GM23338 (cell line): ENCODE measurements at regions not wholly inside any gene's neighbourhood (a gene's known extent, or its start where the extent isn't known, plus 50 kb on each side); places are given as distances from the start of the nearest gene placed in this dataset.
A peak's percentile ranks its signal among the peaks of the same experiment; 100 is the strongest.

ENCODE experiments used
- ATAC-seq: fragments of 200-7000 bp; cut with Tn5 transposase; 3 replicates; pipeline ENCODE4 v1.9.1; 2020
- DNase-seq: peaks from one replicate; pipeline ENCODE4 v3.0.0-alpha.2; 2015; ENCODE audit warnings: low spot score
- H2AFZ ChIP-seq: fragments of 200-600 bp; sonication (generic); 2 replicates; pipeline ENCODE4 v1.8.0; 2016; ENCODE audit warnings: antibody characterized with exemption, mild to moderate bottlenecking, moderate library complexity
- H3F3A ChIP-seq: fragments of 200-600 bp; sonication (generic); replicated peaks from 2 replicates; pipeline ENCODE4 v1.8.0; 2017; ENCODE audit warnings: antibody characterized with exemption, mixed run types, low read depth
- H3K27ac ChIP-seq: fragments of 200-600 bp; sonication (generic); 2 replicates; pipeline ENCODE4 v1.6.1; 2016; ENCODE audit warnings: low read depth
- H3K27me3 ChIP-seq: fragments of 200-600 bp; sonication (generic); 2 replicates; pipeline ENCODE4 v1.8.0; 2016; ENCODE audit warnings: mild to moderate bottlenecking, mixed run types, moderate library complexity; ENCODE audit not compliant: insufficient read depth
- H3K36me3 ChIP-seq: fragments of 200-600 bp; sonication (generic); 2 replicates; pipeline ENCODE4 v1.8.0; 2016; ENCODE audit warnings: mild to moderate bottlenecking; ENCODE audit not compliant: insufficient read depth
- H3K4me1 ChIP-seq: fragments of 200-600 bp; sonication (generic); 2 replicates; pipeline ENCODE4 v1.8.0; 2016; ENCODE audit warnings: mild to moderate bottlenecking, moderate library complexity; ENCODE audit not compliant: insufficient read depth
- H3K4me2 ChIP-seq: fragments of 200-600 bp; sonication (generic); 2 replicates; pipeline ENCODE4 v1.7.1; 2017; ENCODE audit warnings: mixed run types
- H3K4me3 ChIP-seq: fragments of 200-600 bp; sonication (generic); 2 replicates; pipeline ENCODE4 v1.6.1; 2016; ENCODE audit warnings: mixed run types
- H3K79me2 ChIP-seq: fragments of 200-600 bp; sonication (generic); replicated peaks from 2 replicates; pipeline ENCODE4 v1.8.0; 2017; ENCODE audit warnings: mild to moderate bottlenecking; ENCODE audit not compliant: insufficient read depth
- H3K9me2 ChIP-seq: fragments of 200-600 bp; sonication (generic); 2 replicates; pipeline ENCODE4 v1.8.0; 2017; ENCODE audit not compliant: insufficient read depth
- H4K20me1 ChIP-seq: fragments of 200-600 bp; sonication (generic); replicated peaks from 2 replicates; pipeline ENCODE4 v1.8.0; 2017; ENCODE audit warnings: mild to moderate bottlenecking; ENCODE audit not compliant: insufficient read depth
- H3K27ac Mint-ChIP-seq: 2 replicates; pipeline ENCODE4 v1.8.0; 2020; ENCODE audit warnings: inconsistent platforms, mild to moderate bottlenecking, moderate library complexity, mixed read lengths
- H3K27me3 Mint-ChIP-seq: 3 replicates; pipeline ENCODE4 v1.8.0; 2022; ENCODE audit warnings: low read depth, mild to moderate bottlenecking, moderate library complexity, mixed read lengths, inconsistent platforms; ENCODE audit not compliant: insufficient read depth, poor library complexity
- H3K36me3 Mint-ChIP-seq: 3 replicates; pipeline ENCODE4 v1.8.0; 2021; ENCODE audit warnings: low read depth, mild to moderate bottlenecking, inconsistent platforms, moderate library complexity, mixed read lengths
- H3K4me1 Mint-ChIP-seq: 3 replicates; pipeline ENCODE4 v1.8.0; 2020; ENCODE audit warnings: mild to moderate bottlenecking, inconsistent platforms, mixed read lengths
- H3K4me3 Mint-ChIP-seq: 3 replicates; pipeline ENCODE4 v1.8.0; 2021; ENCODE audit warnings: moderate library complexity, mild to moderate bottlenecking, inconsistent platforms, mixed read lengths
- H3K9me3 Mint-ChIP-seq: 3 replicates; pipeline ENCODE4 v1.8.0; 2020; ENCODE audit warnings: moderate library complexity, mild to moderate bottlenecking, inconsistent platforms, mixed read lengths
- CTCF ChIP-seq, 2 experiments: fragments of 200-600 bp in 1 of 2; sonication (generic) in 1 of 2; conservative IDR thresholded peaks; 2 replicates each; pipeline versions ENCODE4 v1.5.1 to v1.6.1; 2016 to 2017; ENCODE audit warnings: antibody characterized with exemption in 2 of 2, low read depth in 2 of 2, mild to moderate bottlenecking in 2 of 2, moderate library complexity in 1 of 2
- EZH2 ChIP-seq: fragments of 200-600 bp; sonication (generic); IDR thresholded peaks from one replicate; pipeline ENCODE4 v1.8.0; 2017; ENCODE audit warnings: antibody characterized with exemption, mild to moderate bottlenecking, low read depth; ENCODE audit not compliant: unreplicated experiment
- EZH2phosphoT487 ChIP-seq: fragments of 200-600 bp; sonication (generic); IDR thresholded peaks from one replicate; pipeline ENCODE4 v1.8.1; 2018; ENCODE audit warnings: antibody characterized with exemption; ENCODE audit not compliant: unreplicated experiment
- NANOG ChIP-seq: IDR thresholded peaks from 2 replicates; pipeline ENCODE4 v1.6.1; 2016; ENCODE audit warnings: antibody characterized with exemption, borderline replicate concordance
- POLR2AphosphoS5 ChIP-seq: IDR thresholded peaks from 2 replicates; pipeline ENCODE4 v1.6.1; 2016; ENCODE audit warnings: antibody characterized with exemption, low read depth
- REST ChIP-seq: IDR thresholded peaks from one replicate; pipeline ENCODE4 v1.6.1; 2018; ENCODE audit warnings: antibody characterized with exemption; ENCODE audit not compliant: unreplicated experiment
- ZNF114 ChIP-seq: fragments of 250-450 bp; sonication (Bioruptor Pico); IDR thresholded peaks from 2 replicates; pipeline ENCODE4 v1.5.0; 2020; ENCODE audit warnings: mild to moderate bottlenecking, moderate library complexity
- ZNF331 ChIP-seq: fragments of 250-450 bp; sonication (Bioruptor Pico); IDR thresholded peaks from 2 replicates; pipeline ENCODE4 v1.5.0; 2020; ENCODE audit warnings: low read depth, mild to moderate bottlenecking, moderate library complexity
- TF ChIP-seq, protein P1 (sequence below): fragments of 250-450 bp; sonication (Bioruptor Pico); IDR thresholded peaks from 2 replicates; pipeline ENCODE4 v1.5.0; 2020; ENCODE audit warnings: mild to moderate bottlenecking, moderate library complexity

DNA sequence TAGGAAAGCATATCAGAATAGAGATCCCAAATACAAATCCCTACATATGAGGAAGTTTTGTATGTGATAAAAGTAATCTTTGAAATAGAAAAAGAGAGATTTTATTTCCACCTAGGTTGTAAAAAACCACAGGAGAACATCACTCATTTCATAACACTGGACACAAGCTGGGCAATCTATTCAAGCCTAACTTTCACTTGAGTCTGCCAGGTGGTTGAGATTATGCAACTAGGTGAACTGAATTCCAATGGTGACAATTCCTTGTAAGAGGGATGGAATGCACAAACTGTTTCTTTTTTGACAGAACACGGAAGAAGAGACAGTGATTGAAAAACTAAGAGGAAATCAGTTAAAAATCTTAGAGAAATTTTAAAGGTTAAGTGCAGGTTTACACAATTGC lies 619.6 kb upstream of the TMEFF2 start:
- no peak for TF ChIP-seq EZH2
- TF ChIP-seq EZH2phosphoT487: no peak
- no peak for TF ChIP-seq CTCF (conservative IDR thresholded peaks at IDR 0.05; ENCODE audit: low read depth in 2 of 2)
- no peak for TF ChIP-seq REST
- TF ChIP-seq ZNF114 (CRISPR knock-in tag): no peak
- TF ChIP-seq, protein P1, sequence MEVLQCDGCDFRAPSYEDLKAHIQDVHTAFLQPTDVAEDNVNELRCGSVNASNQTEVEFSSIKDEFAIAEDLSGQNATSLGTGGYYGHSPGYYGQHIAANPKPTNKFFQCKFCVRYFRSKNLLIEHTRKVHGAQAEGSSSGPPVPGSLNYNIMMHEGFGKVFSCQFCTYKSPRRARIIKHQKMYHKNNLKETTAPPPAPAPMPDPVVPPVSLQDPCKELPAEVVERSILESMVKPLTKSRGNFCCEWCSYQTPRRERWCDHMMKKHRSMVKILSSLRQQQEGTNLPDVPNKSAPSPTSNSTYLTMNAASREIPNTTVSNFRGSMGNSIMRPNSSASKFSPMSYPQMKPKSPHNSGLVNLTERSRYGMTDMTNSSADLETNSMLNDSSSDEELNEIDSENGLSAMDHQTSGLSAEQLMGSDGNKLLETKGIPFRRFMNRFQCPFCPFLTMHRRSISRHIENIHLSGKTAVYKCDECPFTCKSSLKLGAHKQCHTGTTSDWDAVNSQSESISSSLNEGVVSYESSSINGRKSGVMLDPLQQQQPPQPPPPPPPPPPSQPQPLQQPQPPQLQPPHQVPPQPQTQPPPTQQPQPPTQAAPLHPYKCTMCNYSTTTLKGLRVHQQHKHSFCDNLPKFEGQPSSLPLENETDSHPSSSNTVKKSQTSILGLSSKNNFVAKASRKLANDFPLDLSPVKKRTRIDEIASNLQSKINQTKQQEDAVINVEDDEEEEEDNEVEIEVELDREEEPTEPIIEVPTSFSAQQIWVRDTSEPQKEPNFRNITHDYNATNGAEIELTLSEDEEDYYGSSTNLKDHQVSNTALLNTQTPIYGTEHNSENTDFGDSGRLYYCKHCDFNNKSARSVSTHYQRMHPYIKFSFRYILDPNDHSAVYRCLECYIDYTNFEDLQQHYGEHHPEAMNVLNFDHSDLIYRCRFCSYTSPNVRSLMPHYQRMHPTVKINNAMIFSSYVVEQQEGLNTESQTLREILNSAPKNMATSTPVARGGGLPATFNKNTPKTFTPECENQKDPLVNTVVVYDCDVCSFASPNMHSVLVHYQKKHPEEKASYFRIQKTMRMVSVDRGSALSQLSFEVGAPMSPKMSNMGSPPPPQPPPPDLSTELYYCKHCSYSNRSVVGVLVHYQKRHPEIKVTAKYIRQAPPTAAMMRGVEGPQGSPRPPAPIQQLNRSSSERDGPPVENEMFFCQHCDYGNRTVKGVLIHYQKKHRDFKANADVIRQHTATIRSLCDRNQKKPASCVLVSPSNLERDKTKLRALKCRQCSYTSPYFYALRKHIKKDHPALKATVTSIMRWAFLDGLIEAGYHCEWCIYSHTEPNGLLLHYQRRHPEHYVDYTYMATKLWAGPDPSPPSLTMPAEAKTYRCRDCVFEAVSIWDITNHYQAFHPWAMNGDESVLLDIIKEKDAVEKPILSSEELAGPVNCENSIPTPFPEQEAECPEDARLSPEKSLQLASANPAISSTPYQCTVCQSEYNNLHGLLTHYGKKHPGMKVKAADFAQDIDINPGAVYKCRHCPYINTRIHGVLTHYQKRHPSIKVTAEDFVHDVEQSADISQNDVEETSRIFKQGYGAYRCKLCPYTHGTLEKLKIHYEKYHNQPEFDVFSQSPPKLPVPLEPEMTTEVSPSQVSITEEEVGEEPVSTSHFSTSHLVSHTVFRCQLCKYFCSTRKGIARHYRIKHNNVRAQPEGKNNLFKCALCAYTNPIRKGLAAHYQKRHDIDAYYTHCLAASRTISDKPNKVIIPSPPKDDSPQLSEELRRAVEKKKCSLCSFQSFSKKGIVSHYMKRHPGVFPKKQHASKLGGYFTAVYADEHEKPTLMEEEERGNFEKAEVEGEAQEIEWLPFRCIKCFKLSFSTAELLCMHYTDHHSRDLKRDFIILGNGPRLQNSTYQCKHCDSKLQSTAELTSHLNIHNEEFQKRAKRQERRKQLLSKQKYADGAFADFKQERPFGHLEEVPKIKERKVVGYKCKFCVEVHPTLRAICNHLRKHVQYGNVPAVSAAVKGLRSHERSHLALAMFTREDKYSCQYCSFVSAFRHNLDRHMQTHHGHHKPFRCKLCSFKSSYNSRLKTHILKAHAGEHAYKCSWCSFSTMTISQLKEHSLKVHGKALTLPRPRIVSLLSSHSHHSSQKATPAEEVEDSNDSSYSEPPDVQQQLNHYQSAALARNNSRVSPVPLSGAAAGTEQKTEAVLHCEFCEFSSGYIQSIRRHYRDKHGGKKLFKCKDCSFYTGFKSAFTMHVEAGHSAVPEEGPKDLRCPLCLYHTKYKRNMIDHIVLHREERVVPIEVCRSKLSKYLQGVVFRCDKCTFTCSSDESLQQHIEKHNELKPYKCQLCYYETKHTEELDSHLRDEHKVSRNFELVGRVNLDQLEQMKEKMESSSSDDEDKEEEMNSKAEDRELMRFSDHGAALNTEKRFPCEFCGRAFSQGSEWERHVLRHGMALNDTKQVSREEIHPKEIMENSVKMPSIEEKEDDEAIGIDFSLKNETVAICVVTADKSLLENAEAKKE (CRISPR knock-in tag): no peak
- no peak for TF ChIP-seq ZNF331 (CRISPR knock-in tag)
- TF ChIP-seq POLR2AphosphoS5: no peak
- TF ChIP-seq NANOG: no peak
- Mint-ChIP-seq H3K9me3 (no peaks in the 10 kb centered on the region; the same call in 2 of the 3 replicates), H3K27ac (no peak overlapping the region), H3K4me1 (peaks cover 8% of the 10 kb centered on the region; the same call in 2 of the 3 replicates), H3K27me3 (no peaks in the 10 kb centered on the region), H3K4me3 (no peak overlapping the region), H3K36me3 (no peaks in the 10 kb centered on the region)
- Histone ChIP-seq H3F3A (no peaks in the 10 kb centered on the region), H3K4me1 (no peaks in the 10 kb centered on the region), H3K79me2 (no peaks in the 10 kb centered on the region), H3K27me3 (no peaks in the 10 kb centered on the region), H3K36me3 (no peaks in the 10 kb centered on the region), H3K9me2 (no peaks in the 10 kb centered on the region), H3K4me2 (no peak overlapping the region), H2AFZ (peak overlapping the region; percentile 35; the same call in 1 of the 2 replicates), H3K27ac (no peak overlapping the region), H3K4me3 (no peak overlapping the region), H4K20me1 (no peaks in the 10 kb centered on the region)
- DNase-seq: no peak
- no peak for ATAC-seq
